ENCODE measurements at regions not wholly inside any gene's neighbourhood (a gene's known extent, or its start where the extent isn't known, plus 50 kb on each side); places are given as distances from the start of the nearest gene placed in this dataset.

DNA sequence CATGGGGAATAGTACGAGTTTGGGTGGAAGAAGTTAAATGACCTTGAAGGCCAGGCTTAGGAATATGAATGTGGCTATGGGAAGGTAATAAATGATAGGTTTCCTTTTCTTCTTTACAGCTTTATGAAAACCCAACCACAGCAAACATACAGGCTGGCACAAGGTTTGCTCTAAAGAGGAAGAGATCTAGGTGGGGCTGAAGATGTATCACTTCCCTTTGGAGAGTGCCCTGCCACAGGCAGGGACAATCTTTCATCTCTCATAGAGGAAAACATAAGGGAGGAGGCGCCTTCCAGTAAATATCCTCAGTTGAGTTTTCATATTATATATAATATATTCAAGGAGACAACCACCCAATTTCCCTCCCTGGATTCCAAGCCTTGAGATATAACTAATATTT lies 72.9 kb upstream of the FRMD6 start:
- no peaks in the 10 kb centered on the region for H3K36me3 ChIP-seq (ENCODE audit: insufficient read depth)
- H3K4me3 Mint-ChIP-seq: no peak overlapping the region
- no peak overlapping the region for H2AFZ ChIP-seq
- TF ChIP-seq ZNF114 (CRISPR knock-in tag; IDR thresholded peaks at IDR 0.05) (no peak), EZH2phosphoT487 (IDR thresholded peaks at IDR 0.05; ENCODE audit: unreplicated experiment) (no peak), JUNB (IDR thresholded peaks at IDR 0.05; ENCODE audit: unreplicated experiment) (no peak), CREB1 (CRISPR knock-in tag; IDR thresholded peaks at IDR 0.05; ENCODE audit: low read depth) (no peak), EZH2 (IDR thresholded peaks at IDR 0.05; ENCODE audit: low read depth, unreplicated experiment) (no peak), NANOG (IDR thresholded peaks at IDR 0.05; ENCODE audit: borderline replicate concordance) (no peak), POLR2AphosphoS5 (IDR thresholded peaks at IDR 0.05; ENCODE audit: low read depth) (no peak), STAT1 (IDR thresholded peaks at IDR 0.05; ENCODE audit: unreplicated experiment) (no peak)
- TF ChIP-seq, protein P1, sequence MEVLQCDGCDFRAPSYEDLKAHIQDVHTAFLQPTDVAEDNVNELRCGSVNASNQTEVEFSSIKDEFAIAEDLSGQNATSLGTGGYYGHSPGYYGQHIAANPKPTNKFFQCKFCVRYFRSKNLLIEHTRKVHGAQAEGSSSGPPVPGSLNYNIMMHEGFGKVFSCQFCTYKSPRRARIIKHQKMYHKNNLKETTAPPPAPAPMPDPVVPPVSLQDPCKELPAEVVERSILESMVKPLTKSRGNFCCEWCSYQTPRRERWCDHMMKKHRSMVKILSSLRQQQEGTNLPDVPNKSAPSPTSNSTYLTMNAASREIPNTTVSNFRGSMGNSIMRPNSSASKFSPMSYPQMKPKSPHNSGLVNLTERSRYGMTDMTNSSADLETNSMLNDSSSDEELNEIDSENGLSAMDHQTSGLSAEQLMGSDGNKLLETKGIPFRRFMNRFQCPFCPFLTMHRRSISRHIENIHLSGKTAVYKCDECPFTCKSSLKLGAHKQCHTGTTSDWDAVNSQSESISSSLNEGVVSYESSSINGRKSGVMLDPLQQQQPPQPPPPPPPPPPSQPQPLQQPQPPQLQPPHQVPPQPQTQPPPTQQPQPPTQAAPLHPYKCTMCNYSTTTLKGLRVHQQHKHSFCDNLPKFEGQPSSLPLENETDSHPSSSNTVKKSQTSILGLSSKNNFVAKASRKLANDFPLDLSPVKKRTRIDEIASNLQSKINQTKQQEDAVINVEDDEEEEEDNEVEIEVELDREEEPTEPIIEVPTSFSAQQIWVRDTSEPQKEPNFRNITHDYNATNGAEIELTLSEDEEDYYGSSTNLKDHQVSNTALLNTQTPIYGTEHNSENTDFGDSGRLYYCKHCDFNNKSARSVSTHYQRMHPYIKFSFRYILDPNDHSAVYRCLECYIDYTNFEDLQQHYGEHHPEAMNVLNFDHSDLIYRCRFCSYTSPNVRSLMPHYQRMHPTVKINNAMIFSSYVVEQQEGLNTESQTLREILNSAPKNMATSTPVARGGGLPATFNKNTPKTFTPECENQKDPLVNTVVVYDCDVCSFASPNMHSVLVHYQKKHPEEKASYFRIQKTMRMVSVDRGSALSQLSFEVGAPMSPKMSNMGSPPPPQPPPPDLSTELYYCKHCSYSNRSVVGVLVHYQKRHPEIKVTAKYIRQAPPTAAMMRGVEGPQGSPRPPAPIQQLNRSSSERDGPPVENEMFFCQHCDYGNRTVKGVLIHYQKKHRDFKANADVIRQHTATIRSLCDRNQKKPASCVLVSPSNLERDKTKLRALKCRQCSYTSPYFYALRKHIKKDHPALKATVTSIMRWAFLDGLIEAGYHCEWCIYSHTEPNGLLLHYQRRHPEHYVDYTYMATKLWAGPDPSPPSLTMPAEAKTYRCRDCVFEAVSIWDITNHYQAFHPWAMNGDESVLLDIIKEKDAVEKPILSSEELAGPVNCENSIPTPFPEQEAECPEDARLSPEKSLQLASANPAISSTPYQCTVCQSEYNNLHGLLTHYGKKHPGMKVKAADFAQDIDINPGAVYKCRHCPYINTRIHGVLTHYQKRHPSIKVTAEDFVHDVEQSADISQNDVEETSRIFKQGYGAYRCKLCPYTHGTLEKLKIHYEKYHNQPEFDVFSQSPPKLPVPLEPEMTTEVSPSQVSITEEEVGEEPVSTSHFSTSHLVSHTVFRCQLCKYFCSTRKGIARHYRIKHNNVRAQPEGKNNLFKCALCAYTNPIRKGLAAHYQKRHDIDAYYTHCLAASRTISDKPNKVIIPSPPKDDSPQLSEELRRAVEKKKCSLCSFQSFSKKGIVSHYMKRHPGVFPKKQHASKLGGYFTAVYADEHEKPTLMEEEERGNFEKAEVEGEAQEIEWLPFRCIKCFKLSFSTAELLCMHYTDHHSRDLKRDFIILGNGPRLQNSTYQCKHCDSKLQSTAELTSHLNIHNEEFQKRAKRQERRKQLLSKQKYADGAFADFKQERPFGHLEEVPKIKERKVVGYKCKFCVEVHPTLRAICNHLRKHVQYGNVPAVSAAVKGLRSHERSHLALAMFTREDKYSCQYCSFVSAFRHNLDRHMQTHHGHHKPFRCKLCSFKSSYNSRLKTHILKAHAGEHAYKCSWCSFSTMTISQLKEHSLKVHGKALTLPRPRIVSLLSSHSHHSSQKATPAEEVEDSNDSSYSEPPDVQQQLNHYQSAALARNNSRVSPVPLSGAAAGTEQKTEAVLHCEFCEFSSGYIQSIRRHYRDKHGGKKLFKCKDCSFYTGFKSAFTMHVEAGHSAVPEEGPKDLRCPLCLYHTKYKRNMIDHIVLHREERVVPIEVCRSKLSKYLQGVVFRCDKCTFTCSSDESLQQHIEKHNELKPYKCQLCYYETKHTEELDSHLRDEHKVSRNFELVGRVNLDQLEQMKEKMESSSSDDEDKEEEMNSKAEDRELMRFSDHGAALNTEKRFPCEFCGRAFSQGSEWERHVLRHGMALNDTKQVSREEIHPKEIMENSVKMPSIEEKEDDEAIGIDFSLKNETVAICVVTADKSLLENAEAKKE (CRISPR knock-in tag; IDR thresholded peaks at IDR 0.05): no peak
- TF ChIP-seq, protein P2, sequence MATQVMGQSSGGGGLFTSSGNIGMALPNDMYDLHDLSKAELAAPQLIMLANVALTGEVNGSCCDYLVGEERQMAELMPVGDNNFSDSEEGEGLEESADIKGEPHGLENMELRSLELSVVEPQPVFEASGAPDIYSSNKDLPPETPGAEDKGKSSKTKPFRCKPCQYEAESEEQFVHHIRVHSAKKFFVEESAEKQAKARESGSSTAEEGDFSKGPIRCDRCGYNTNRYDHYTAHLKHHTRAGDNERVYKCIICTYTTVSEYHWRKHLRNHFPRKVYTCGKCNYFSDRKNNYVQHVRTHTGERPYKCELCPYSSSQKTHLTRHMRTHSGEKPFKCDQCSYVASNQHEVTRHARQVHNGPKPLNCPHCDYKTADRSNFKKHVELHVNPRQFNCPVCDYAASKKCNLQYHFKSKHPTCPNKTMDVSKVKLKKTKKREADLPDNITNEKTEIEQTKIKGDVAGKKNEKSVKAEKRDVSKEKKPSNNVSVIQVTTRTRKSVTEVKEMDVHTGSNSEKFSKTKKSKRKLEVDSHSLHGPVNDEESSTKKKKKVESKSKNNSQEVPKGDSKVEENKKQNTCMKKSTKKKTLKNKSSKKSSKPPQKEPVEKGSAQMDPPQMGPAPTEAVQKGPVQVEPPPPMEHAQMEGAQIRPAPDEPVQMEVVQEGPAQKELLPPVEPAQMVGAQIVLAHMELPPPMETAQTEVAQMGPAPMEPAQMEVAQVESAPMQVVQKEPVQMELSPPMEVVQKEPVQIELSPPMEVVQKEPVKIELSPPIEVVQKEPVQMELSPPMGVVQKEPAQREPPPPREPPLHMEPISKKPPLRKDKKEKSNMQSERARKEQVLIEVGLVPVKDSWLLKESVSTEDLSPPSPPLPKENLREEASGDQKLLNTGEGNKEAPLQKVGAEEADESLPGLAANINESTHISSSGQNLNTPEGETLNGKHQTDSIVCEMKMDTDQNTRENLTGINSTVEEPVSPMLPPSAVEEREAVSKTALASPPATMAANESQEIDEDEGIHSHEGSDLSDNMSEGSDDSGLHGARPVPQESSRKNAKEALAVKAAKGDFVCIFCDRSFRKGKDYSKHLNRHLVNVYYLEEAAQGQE (IDR thresholded peaks at IDR 0.05; ENCODE audit: unreplicated experiment): no peak
- no peaks in the 10 kb centered on the region for H3K79me2 ChIP-seq (replicated peaks; ENCODE audit: insufficient read depth)
- no peak overlapping the region for H3K4me2 ChIP-seq
- H3K9me2 ChIP-seq (ENCODE audit: insufficient read depth): peaks cover 8% of the 10 kb centered on the region
- no peaks in the 10 kb centered on the region for H3K27me3 Mint-ChIP-seq (ENCODE audit: insufficient read depth, low read depth, poor library complexity)
- no peak overlapping the region for H3K27ac Mint-ChIP-seq
- no peaks in the 10 kb centered on the region for H3K9me3 Mint-ChIP-seq
- DNase-seq (ENCODE audit: low spot score) (no peak), ATAC-seq (no peak)
- no peaks in the 10 kb centered on the region for H3K36me3 Mint-ChIP-seq (ENCODE audit: low read depth)
- H3K4me3 ChIP-seq: no peak overlapping the region
- H3K4me1 ChIP-seq (ENCODE audit: insufficient read depth): peaks cover 10% of the 10 kb centered on the region
- H3K27me3 ChIP-seq (ENCODE audit: insufficient read depth): no peaks in the 10 kb centered on the region
- H3K27ac ChIP-seq (ENCODE audit: low read depth): no peak overlapping the region
- H3F3A ChIP-seq (replicated peaks; ENCODE audit: low read depth): no peaks in the 10 kb centered on the region
- no peaks in the 10 kb centered on the region for H4K20me1 ChIP-seq (replicated peaks; ENCODE audit: insufficient read depth)
- H3K4me1 Mint-ChIP-seq: peaks cover 15% of the 10 kb centered on the region
